Ectodermal cell (in vitro differentiated cells): ENCODE measurements at regions not wholly inside any gene's neighbourhood (a gene's known extent, or its start where the extent isn't known, plus 50 kb on each side); places are given as distances from the start of the nearest gene placed in this dataset.

Source experiments
- H3K27ac ChIP-seq: 2 replicates; pipeline ENCODE4 v1.7.0; 2013; ENCODE audit warnings: mild to moderate bottlenecking, low read depth, low read length; ENCODE audit not compliant: insufficient read depth, poor library complexity, severe bottlenecking
- H3K27me3 ChIP-seq: 2 replicates; pipeline ENCODE4 v1.7.0; 2013; ENCODE audit warnings: mild to moderate bottlenecking, low read length; ENCODE audit not compliant: insufficient read depth, control insufficient read depth, poor library complexity, severe bottlenecking
- H3K36me3 ChIP-seq: one replicate; pipeline ENCODE4 v1.7.0; 2013; ENCODE audit warnings: low read length; ENCODE audit not compliant: control insufficient read depth, insufficient read depth
- H3K4me1 ChIP-seq: one replicate; pipeline ENCODE4 v1.7.0; 2013; ENCODE audit warnings: low read length; ENCODE audit not compliant: control insufficient read depth, insufficient read depth
- H3K4me3 ChIP-seq: 2 replicates; pipeline ENCODE4 v1.7.0; 2013; ENCODE audit warnings: low read depth, low read length, control low read depth; ENCODE audit not compliant: insufficient read depth
- H3K9me3 ChIP-seq: 2 replicates; pipeline ENCODE4 v1.7.0; 2013; ENCODE audit warnings: mild to moderate bottlenecking, low read length, moderate library complexity; ENCODE audit not compliant: control insufficient read depth
- WGBS, 2 experiments: methylation state at CpG; one replicate each; pipeline ENCODE4 v1.1.7; 2013; ENCODE audit warnings: missing lambda C conversion rate in 2 of 2; 5-methylcytosine and 5-hydroxymethylcytosine counted together

DNA sequence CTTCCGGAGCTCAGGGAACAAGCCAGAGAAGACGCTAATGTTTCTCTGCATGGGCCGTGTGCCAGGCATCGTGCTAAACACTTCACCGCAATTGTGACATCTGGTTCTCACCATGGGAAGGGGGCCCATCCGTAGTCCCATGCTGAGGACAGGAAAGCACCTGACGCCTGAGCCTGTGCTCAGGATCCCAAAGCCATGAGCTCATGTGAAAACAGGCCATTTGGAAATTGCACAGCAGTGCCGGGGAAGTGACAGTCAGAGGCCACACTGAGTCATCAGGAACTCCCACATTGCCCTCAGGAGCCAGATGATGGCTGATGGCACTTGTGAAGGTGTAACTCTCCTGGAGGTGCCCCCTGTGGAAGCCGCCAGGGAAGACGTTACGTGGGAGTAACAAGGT, 141.0 kb downstream of the INHBB start:
- H3K36me3 ChIP-seq, result no peaks in the 10 kb centered on the region
- 84% methylated on average over 11 of the region's 11 CpGs for WGBS, 2 experiments
- peaks cover 22% of the 10 kb centered on the region for H3K27me3 ChIP-seq
- H3K9me3 ChIP-seq, result no peaks in the 10 kb centered on the region
- peaks cover 6% of the 10 kb centered on the region for H3K4me1 ChIP-seq
- H3K4me3 ChIP-seq, result no peak overlapping the region
- no peak overlapping the region for H3K27ac ChIP-seq

DNA sequence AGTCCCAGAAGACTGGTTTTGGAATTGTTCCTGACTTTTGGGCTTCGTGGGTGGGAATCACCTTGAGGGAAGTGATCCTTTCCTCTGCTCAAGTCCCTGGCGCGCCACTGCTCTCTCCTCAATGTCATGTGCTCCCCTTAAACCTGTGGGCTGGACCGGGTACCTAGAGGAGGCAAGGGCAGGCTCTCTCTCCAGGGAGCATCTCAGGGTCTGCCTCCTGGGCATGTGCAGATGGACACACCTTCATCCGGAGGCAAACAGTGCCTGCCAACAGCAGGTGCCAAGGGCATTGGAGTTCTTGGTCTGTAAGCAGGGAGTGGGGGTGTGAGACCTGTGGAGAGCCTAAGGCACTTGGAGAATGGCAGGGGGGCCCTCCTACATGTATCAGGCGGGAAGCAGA, 142.6 kb downstream of the INHBB start:
- H3K27me3 ChIP-seq, result peaks cover 13% of the 10 kb centered on the region
- peaks cover 6% of the 10 kb centered on the region for H3K4me1 ChIP-seq
- no peaks in the 10 kb centered on the region for H3K36me3 ChIP-seq
- no peak overlapping the region for H3K27ac ChIP-seq
- no peaks in the 10 kb centered on the region for H3K9me3 ChIP-seq
- no peak overlapping the region for H3K4me3 ChIP-seq
- WGBS, 2 experiments, result 78% methylated on average over 6 of the region's 6 CpGs

DNA sequence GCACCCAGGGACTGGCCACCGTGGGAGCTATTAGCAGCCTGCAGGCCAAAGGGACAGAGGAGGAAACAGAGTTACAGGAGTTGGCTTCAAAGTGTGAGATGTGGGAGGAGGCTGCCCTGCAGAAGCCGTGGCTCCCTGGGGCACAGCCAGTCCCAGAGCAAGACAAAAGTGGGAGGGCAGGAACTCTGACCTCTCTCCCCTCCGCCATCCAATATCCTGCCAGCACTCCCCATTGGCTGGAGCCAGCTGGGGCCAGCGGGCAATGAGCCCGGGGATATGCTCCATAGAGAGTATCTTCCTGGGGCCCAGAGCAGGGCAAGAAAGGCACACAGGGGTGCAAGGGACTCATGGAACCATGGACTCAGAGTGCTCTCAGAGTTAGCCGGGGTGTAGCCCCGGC, 143.1 kb downstream of the INHBB start:
- Histone ChIP-seq H3K36me3 (no peaks in the 10 kb centered on the region), H3K9me3 (no peaks in the 10 kb centered on the region), H3K27ac (no peak overlapping the region), H3K4me3 (no peak overlapping the region), H3K27me3 (peaks cover 9% of the 10 kb centered on the region), H3K4me1 (peaks cover 6% of the 10 kb centered on the region)
- WGBS, 2 experiments, result 51 to 52% methylated on average over 7 of the region's 7 CpGs

DNA sequence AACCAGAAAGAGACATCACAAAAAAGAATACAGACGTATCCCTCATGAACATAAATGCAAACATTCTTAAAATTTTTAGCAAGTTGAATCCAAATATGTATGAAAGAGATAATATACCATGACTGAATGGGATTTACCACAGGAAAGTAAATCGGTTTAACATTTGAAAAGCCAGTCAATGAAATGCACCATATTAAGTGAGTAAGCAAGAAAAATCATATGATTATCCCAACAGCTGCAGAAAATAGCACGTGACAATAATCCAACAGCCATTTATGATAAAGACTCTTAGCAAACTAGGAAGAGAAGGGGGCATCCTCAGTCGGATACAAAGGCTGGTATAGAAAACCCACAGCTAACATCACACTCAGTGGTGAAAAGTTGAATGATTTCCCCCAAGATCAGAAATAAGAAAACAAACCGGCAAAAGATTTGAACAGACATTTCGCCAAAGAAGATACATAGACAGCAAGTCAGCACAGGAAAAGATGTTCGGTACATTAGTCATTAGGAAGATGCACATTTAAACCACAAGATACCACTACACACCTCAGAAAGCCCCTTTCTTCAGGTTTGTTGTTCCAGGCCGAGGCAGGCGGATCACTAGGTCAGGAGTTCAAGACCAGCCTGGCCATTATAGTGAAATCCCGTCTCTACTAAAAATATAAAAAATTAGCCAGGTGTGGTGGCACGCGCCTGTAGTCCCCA, 144.3 kb downstream of the INHBB start:
- WGBS, 2 experiments, result 93% methylated on average over 11 to 12 of the region's 12 CpGs

DNA sequence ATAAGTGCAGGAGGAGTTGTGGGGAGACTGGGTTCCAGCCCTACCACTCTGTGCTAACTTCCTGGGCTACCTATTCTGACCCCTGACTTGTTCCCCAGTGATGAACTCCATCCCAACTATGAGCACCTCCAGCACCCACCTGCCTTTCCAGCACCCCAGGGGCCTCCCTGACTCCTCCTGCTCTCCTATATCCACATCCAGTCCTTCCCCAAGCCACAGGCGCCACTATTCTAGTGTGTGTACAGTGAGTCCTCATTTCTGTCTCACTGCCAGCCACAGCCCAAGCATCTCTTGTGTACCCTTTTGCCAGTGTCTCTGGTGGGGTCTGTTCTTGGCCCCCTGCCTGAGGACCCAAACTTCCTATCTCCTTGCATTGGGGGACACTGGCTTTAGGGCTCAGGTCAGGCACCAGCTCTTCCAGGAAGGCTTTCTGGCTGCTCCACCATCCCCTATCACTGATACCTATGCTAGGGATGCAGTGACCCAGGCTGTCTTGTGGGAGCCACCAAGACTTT, 145.2 kb downstream of the INHBB start:
- H3K27ac ChIP-seq, result no peak overlapping the region
- H3K4me1 ChIP-seq, result peaks cover 6% of the 10 kb centered on the region
- H3K27me3 ChIP-seq, result peaks cover 5% of the 10 kb centered on the region
- 89 to 96% methylated on average over 1 of the region's 1 CpG for WGBS, 2 experiments
- H3K4me3 ChIP-seq, result no peak overlapping the region
- H3K36me3 ChIP-seq, result no peaks in the 10 kb centered on the region
- H3K9me3 ChIP-seq, result no peaks in the 10 kb centered on the region

More for the DNA sequence above, 144.3 kb downstream of the INHBB start:
- H3K27me3 ChIP-seq, result peaks cover 5% of the 10 kb centered on the region
- H3K27ac ChIP-seq, result no peak overlapping the region
- H3K9me3 ChIP-seq, result no peaks in the 10 kb centered on the region
- peaks cover 6% of the 10 kb centered on the region for H3K4me1 ChIP-seq
- H3K36me3 ChIP-seq, result no peaks in the 10 kb centered on the region
- H3K4me3 ChIP-seq, result no peak overlapping the region

DNA sequence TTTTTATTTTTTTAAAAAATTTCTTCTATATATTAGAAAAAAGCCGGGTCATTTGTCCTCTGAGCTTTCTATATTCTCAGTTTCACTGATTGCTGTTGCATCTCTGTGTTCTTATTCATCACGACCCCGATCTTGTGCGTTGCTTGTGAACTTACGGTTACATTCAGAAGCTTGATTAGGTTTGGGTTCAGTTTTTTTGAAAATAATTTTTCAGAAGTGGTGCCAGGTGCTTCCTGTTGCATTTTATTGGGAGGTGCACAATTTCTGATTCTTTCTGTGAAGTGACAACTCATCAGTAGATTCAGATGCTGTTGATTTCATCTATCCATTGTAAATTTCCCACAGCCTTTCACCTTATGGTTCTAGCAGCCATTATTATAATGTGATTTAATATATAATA, 147.3 kb downstream of the INHBB start:
- WGBS, 2 experiments, result 92 to 93% methylated on average over 5 of the region's 5 CpGs

DNA sequence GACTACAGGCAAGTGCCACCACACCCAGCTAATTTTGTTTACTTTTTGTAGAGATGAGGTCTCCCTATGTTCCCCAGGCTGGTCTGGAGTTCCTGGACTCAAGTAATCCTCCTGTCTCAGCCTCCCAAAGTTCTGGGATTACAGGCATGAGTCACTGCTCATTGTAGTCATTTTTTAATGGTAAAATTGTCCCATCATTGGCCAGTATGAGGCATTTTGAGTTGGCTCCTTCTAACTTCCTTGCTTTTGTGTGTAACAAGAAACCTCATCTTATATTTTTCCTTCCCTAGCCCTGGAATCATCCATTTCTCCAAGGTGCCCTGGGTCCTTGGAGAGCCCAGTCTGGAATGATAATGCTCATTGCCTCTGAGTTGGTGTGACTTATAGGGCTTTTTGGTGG, 148.5 kb downstream of the INHBB start:
- H3K9me3 ChIP-seq, result no peaks in the 10 kb centered on the region
- H3K36me3 ChIP-seq, result no peaks in the 10 kb centered on the region
- H3K4me1 ChIP-seq, result peaks cover under 1% of the 10 kb centered on the region
- no peak overlapping the region for H3K27ac ChIP-seq
- H3K4me3 ChIP-seq, result no peak overlapping the region
- H3K27me3 ChIP-seq, result peaks cover 11% of the 10 kb centered on the region

More for the DNA sequence above, 147.3 kb downstream of the INHBB start:
- Histone ChIP-seq H3K4me3 (no peak overlapping the region), H3K9me3 (no peaks in the 10 kb centered on the region), H3K4me1 (peaks cover 6% of the 10 kb centered on the region), H3K27ac (no peak overlapping the region), H3K36me3 (no peaks in the 10 kb centered on the region), H3K27me3 (peaks cover 11% of the 10 kb centered on the region)

DNA sequence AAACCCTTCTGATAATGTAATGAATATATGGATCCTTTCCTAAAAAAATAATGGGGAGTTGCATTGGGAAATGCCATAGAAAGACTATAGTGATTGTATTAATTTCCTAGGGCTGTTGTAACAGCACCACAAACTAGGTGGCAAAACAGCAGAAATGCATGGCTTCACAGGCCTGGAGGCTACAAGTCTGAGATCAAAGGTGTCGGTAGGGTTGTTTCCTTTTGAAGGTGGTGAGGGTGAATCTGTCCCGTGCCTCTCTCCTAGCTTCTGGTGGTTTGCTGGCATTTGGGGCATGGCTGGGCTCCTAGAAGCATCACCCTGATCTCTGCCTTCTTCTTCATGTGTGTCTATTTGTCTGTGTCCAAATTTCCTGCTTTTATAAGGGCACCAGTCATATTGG, 149.7 kb downstream of the INHBB start:
- Histone ChIP-seq H3K36me3 (no peaks in the 10 kb centered on the region), H3K4me1 (no peaks in the 10 kb centered on the region), H3K9me3 (no peaks in the 10 kb centered on the region), H3K4me3 (no peak overlapping the region), H3K27ac (no peak overlapping the region), H3K27me3 (peaks cover 11% of the 10 kb centered on the region)
- 76 to 81% methylated on average over 2 of the region's 2 CpGs for WGBS, 2 experiments

DNA sequence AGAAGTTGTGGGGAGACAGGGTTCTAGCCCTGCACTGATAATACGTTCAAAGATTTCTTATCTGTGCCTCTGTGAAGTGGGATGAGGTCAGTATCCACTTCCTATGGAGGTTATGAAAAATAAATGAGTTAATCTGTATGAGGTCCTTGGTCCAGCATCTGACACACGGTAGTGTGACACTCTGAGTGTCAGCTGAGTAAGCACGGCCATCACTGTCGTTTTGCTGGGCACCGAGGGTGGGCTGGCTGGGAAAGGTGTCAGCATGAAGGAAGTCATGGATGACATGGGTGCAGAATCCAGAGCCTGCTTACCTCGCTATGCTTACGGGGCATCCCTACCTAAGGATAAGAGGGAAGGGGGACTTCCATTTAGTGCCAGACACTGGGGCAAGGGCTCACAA, 150.3 kb downstream of the INHBB start:
- WGBS, 2 experiments, result 88 to 90% methylated on average over 7 of the region's 7 CpGs
- H3K36me3 ChIP-seq, result no peaks in the 10 kb centered on the region
- H3K4me1 ChIP-seq, result no peaks in the 10 kb centered on the region
- peaks cover 10% of the 10 kb centered on the region for H3K27me3 ChIP-seq
- H3K9me3 ChIP-seq, result no peaks in the 10 kb centered on the region
- H3K27ac ChIP-seq, result no peak overlapping the region
- H3K4me3 ChIP-seq, result no peak overlapping the region

DNA sequence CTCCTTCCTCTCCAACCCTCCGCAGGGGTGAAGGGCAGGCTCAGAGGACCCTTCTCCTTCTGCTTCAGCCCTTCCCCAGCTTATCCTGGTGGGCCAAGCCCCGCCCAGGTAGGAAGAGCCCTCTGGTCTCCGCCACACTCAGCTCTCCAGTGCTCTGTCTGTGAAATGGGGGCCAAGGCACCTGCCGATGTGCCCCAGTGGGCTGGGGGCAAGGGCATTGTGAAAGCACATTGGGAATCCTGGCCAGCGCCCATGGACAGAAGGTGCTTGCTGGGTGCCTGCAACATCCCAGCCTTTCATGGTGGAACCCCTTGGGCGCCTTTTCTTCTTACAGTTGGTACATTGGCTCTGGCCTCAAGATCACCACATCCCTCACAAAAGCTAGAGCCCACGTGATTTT, 150.8 kb downstream of the INHBB start:
- Histone ChIP-seq H3K27ac (no peak overlapping the region), H3K36me3 (no peaks in the 10 kb centered on the region), H3K9me3 (no peaks in the 10 kb centered on the region), H3K27me3 (peaks cover 6% of the 10 kb centered on the region), H3K4me3 (no peak overlapping the region), H3K4me1 (no peaks in the 10 kb centered on the region)
- WGBS, 2 experiments, result 84 to 86% methylated on average over 7 of the region's 7 CpGs
